ENCODE measurements at regions not wholly inside any gene's neighbourhood (a gene's known extent, or its start where the extent isn't known, plus 50 kb on each side); places are given as distances from the start of the nearest gene placed in this dataset.
"Not testable (repeated sequence)": the region's sequence is repeated elsewhere in the genome, so short reads cannot be mapped to it uniquely, and the experiment has no call there.

GRCh38 chr7:94782777-94783176 lies 124.6 kb upstream of the PPP1R9A start (continued):
- TF ChIP-seq ZNF462 (CRISPR knock-in tag; IDR thresholded peaks at IDR 0.05) (no peak), ETS1 (IDR thresholded peaks at IDR 0.05) (no peak)

- Histone ChIP-seq H3K4me3 (no peak overlapping the region), H3F3A (replicated peaks; ENCODE audit: low read depth) (no peaks in the 10 kb centered on the region), H3K36me3 (ENCODE audit: insufficient read depth) (no peaks in the 10 kb centered on the region), H3K9me2 (ENCODE audit: insufficient read depth) (no peaks in the 10 kb centered on the region), H3K27ac (ENCODE audit: low read depth) (no peak overlapping the region), H4K20me1 (replicated peaks; ENCODE audit: insufficient read depth) (no peaks in the 10 kb centered on the region), H3K4me2 (no peak overlapping the region), H3K4me1 (ENCODE audit: insufficient read depth) (no peaks in the 10 kb centered on the region), H3K27me3 (ENCODE audit: insufficient read depth) (no peaks in the 10 kb centered on the region), H2AFZ (no peak overlapping the region), H3K79me2 (replicated peaks; ENCODE audit: insufficient read depth) (no peaks in the 10 kb centered on the region)
- DNase-seq (ENCODE audit: low spot score) = no peak
- Mint-ChIP-seq H3K4me1 (peaks cover 4% of the 10 kb centered on the region; the same call in 2 of the 3 replicates), H3K4me3 (no peak overlapping the region), H3K27ac (no peak overlapping the region), H3K36me3 (ENCODE audit: low read depth) (no peaks in the 10 kb centered on the region), H3K27me3 (ENCODE audit: insufficient read depth, low read depth, poor library complexity) (no peaks in the 10 kb centered on the region), H3K9me3 (peaks cover 2% of the 10 kb centered on the region; the same call in 1 of the 3 replicates)
- no peak for ATAC-seq
- TF ChIP-seq REST (IDR thresholded peaks at IDR 0.05; ENCODE audit: unreplicated experiment) = no peak
- TF ChIP-seq ZNF331 (CRISPR knock-in tag; IDR thresholded peaks at IDR 0.05; ENCODE audit: low read depth) = no peak
- no peak for TF ChIP-seq ZNF114 (CRISPR knock-in tag; IDR thresholded peaks at IDR 0.05)
Measured at GRCh38 chr7:94787285-94787684, 120.1 kb upstream of the PPP1R9A start.

GRCh38 chr7:94788378-94788777 lies 119.0 kb upstream of the PPP1R9A start:
- not testable (repeated sequence) for H3K27ac Mint-ChIP-seq; H3K27me3 ChIP-seq (ENCODE audit: insufficient read depth); H2AFZ ChIP-seq; DNase-seq (ENCODE audit: low spot score); H3K27me3 Mint-ChIP-seq (ENCODE audit: insufficient read depth, low read depth, poor library complexity); H3K36me3 ChIP-seq (ENCODE audit: insufficient read depth); H3F3A ChIP-seq (replicated peaks; ENCODE audit: low read depth); H3K4me1 Mint-ChIP-seq; H4K20me1 ChIP-seq (replicated peaks; ENCODE audit: insufficient read depth); H3K4me2 ChIP-seq; ATAC-seq; H3K36me3 Mint-ChIP-seq (ENCODE audit: low read depth); H3K4me3 Mint-ChIP-seq; H3K4me1 ChIP-seq (ENCODE audit: insufficient read depth); H3K79me2 ChIP-seq (replicated peaks; ENCODE audit: insufficient read depth); H3K4me3 ChIP-seq; H3K9me3 Mint-ChIP-seq; H3K27ac ChIP-seq (ENCODE audit: low read depth); H3K9me2 ChIP-seq (ENCODE audit: insufficient read depth)
